Uterus (tissue), 3 donors: ENCODE measurements at regions not wholly inside any gene's neighbourhood (a gene's known extent, or its start where the extent isn't known, plus 50 kb on each side); places are given as distances from the start of the nearest gene placed in this dataset.

Experiments used
- DNase-seq, 2 donors: peaks; one replicate each; pipeline ENCODE4 v3.0.0-alpha.2; 2019 to 2020
- H3K27ac ChIP-seq, 2 donors: fragments of 200-600 bp; sonication (generic); 1 replicate in 1 of 2; 2 replicates in 1 of 2; pipeline ENCODE4 v1.5.1; 2016 to 2018
- H3K27me3 ChIP-seq, 2 donors: fragments of 200-600 bp; sonication (generic); one replicate each; pipeline ENCODE4 v1.5.1; 2018 to 2019; ENCODE audit warnings: control low read depth in 1 of 2
- H3K36me3 ChIP-seq, 2 donors: fragments of 200-600 bp; sonication (generic); one replicate each; pipeline ENCODE4 v1.5.1; 2019; ENCODE audit warnings: control low read depth in 1 of 2
- H3K4me1 ChIP-seq, 2 donors: fragments of 200-600 bp; sonication (generic); one replicate each; pipeline ENCODE4 v1.5.1; 2018 to 2019; ENCODE audit warnings: control low read depth in 1 of 2
- H3K4me3 ChIP-seq, 2 donors: fragments of 200-600 bp; sonication (generic); 1 replicate in 1 of 2; 2 replicates in 1 of 2; pipeline ENCODE4 v1.5.1; 2018 to 2019; ENCODE audit warnings: mild to moderate bottlenecking in 1 of 2
- H3K9me3 ChIP-seq, 2 donors: fragments of 200-600 bp; sonication (generic); one replicate each; pipeline ENCODE4 v1.5.1; 2019; ENCODE audit warnings: control low read depth in 1 of 2
- CTCF ChIP-seq, 4 experiments: fragments of 200-600 bp in 2 of 4; fragments of 450-650 bp in 2 of 4; sonication (generic) in 2 of 4; IDR thresholded peaks; one replicate each; pipeline ENCODE4 v1.5.1; 2016 to 2019; ENCODE audit warnings: antibody characterized with exemption in 4 of 4, mild to moderate bottlenecking in 2 of 4, moderate library complexity in 1 of 4
- POLR2A ChIP-seq, 2 donors: fragments of 450-650 bp; IDR thresholded peaks; one replicate each; pipeline ENCODE4 v1.6.1; 2016; ENCODE audit warnings: antibody characterized with exemption in 2 of 2, mild to moderate bottlenecking in 1 of 2, moderate library complexity in 1 of 2
- intact Hi-C: fragments of 100-400 bp; cut with DNase I; formaldehyde crosslinking; loops from one replicate; pipeline ENCODE4 v1.15.1; 2023; ENCODE audit warnings: low total_unique reads
- donor health status: DM: yes; HTN: yes; CAD: no.

GRCh38 chr1:5758000-5758858, 234.0 kb downstream of the NPHP4 start:
- intact Hi-C loops = no loop called here
- no peak for DNase-seq

GRCh38 chr1:5757187-5757805, 234.9 kb downstream of the NPHP4 start:
- DNase-seq = no peak
- TF ChIP-seq CTCF (IDR thresholded peaks at IDR 0.05) (no peak), POLR2A (IDR thresholded peaks at IDR 0.05) (no peak)
- no peaks in the 10 kb centered on the region for H3K36me3 ChIP-seq
- H3K27me3 ChIP-seq = no peaks in the 10 kb centered on the region
- H3K4me3 ChIP-seq = no peak overlapping the region
- no peak overlapping the region for H3K27ac ChIP-seq
- no peaks in the 10 kb centered on the region for H3K9me3 ChIP-seq
- no peaks in the 10 kb centered on the region for H3K4me1 ChIP-seq
- intact Hi-C loops = no loop called here

More at GRCh38 chr1:5758000-5758858, 234.0 kb downstream of the NPHP4 start:
- Histone ChIP-seq H3K27me3 (no peaks in the 10 kb centered on the region), H3K9me3 (no peaks in the 10 kb centered on the region), H3K4me3 (no peak overlapping the region), H3K36me3 (no peaks in the 10 kb centered on the region), H3K27ac (no peak overlapping the region), H3K4me1 (no peaks in the 10 kb centered on the region)
- TF ChIP-seq POLR2A (IDR thresholded peaks at IDR 0.05) = no peak
- TF ChIP-seq CTCF (IDR thresholded peaks at IDR 0.05) = no peak

- H3K27me3 ChIP-seq = no peaks in the 10 kb centered on the region
- DNase-seq = no peak
- intact Hi-C loops = no loop called here
Observed at GRCh38 chr1:5756434-5757186, 235.6 kb downstream of the NPHP4 start.

GRCh38 chr1:5755552-5756125, 236.6 kb downstream of the NPHP4 start:
- Histone ChIP-seq H3K9me3 (no peaks in the 10 kb centered on the region), H3K27ac (no peak overlapping the region), H3K36me3 (no peaks in the 10 kb centered on the region), H3K4me1 (no peaks in the 10 kb centered on the region), H3K4me3 (no peak overlapping the region), H3K27me3 (no peaks in the 10 kb centered on the region)
- TF ChIP-seq POLR2A (IDR thresholded peaks at IDR 0.05) (no peak), CTCF (IDR thresholded peaks at IDR 0.05) (no peak)
- intact Hi-C loops = no loop called here
- no peak for DNase-seq

More at GRCh38 chr1:5756434-5757186, 235.6 kb downstream of the NPHP4 start:
- Histone ChIP-seq H3K4me1 (no peaks in the 10 kb centered on the region), H3K9me3 (no peaks in the 10 kb centered on the region), H3K36me3 (no peaks in the 10 kb centered on the region), H3K27ac (no peak overlapping the region), H3K4me3 (no peak overlapping the region)
- TF ChIP-seq CTCF (IDR thresholded peaks at IDR 0.05) = no peak
- no peak for TF ChIP-seq POLR2A (IDR thresholded peaks at IDR 0.05)
